ENCODE measurements at regions not wholly inside any gene's neighbourhood (a gene's known extent, or its start where the extent isn't known, plus 50 kb on each side); places are given as distances from the start of the nearest gene placed in this dataset.

GRCh38 chr6:163818719-163819118 is 404.2 kb downstream of the QKI start (continued):
- TF ChIP-seq RFXAP (CRISPR knock-in tag; IDR thresholded peaks at IDR 0.05; ENCODE audit: borderline replicate concordance) = no peak
- no peak for TF ChIP-seq HOXD1 (CRISPR knock-in tag; IDR thresholded peaks at IDR 0.05)
- no peak for TF ChIP-seq DDIT3 (CRISPR knock-in tag; IDR thresholded peaks at IDR 0.05)
- TF ChIP-seq JDP2 (CRISPR knock-in tag; IDR thresholded peaks at IDR 0.05; ENCODE audit: borderline replicate concordance) = no peak
- no peak for TF ChIP-seq ZNF605 (CRISPR knock-in tag; IDR thresholded peaks at IDR 0.05)
- TF ChIP-seq KDM2A (CRISPR knock-in tag; IDR thresholded peaks at IDR 0.05; ENCODE audit: borderline replicate concordance, low read depth) = no peak
- TF ChIP-seq YEATS2 (CRISPR knock-in tag; IDR thresholded peaks at IDR 0.05; ENCODE audit: borderline replicate concordance) = no peak

- Histone ChIP-seq H3K27me3 (ENCODE audit: control insufficient read depth in 1 of 2, insufficient read depth in 2 of 2, low read length in 2 of 2) (peaks cover 0 to 17% of the 10 kb centered on the region in 2 experiments; a peak in 2 of 5 replicates), H3K27ac (ENCODE audit: extremely low read length, insufficient read depth, low read length) (no peak overlapping the region), H3K9me3 (ENCODE audit: low read length) (no peaks in the 10 kb centered on the region), H3K4me1 (ENCODE audit: insufficient read depth, low read length) (no peaks in the 10 kb centered on the region), H3K9ac (ENCODE audit: insufficient read depth, low read depth, low read length) (no peak overlapping the region), H2AFZ (ENCODE audit: low read length) (no peak overlapping the region), H3K36me3 (replicated peaks in 1 of 2; ENCODE audit: control insufficient read depth in 1 of 2, insufficient read depth in 2 of 2, low read length in 2 of 2) (no peaks in the 10 kb centered on the region), H4K20me1 (ENCODE audit: insufficient read depth, low read length) (no peaks in the 10 kb centered on the region), H3K79me2 (ENCODE audit: insufficient read depth, low read length) (no peaks in the 10 kb centered on the region), H3K4me2 (ENCODE audit: low read depth, low read length) (no peak overlapping the region), H3K4me3 (replicated peaks in 1 of 3; ENCODE audit: insufficient read depth in 1 of 3, low read depth in 2 of 3, low read length in 3 of 3) (no peak overlapping the region)
- in situ Hi-C loops (cut with HindIII; ENCODE audit: extremely low pct_ligation_motif_present, low pct_unique_long_range_greater_than_20kb) = no loop called here
- no peak for DNase-seq (ENCODE audit: low spot score)
- no peak for FAIRE-seq
- TF ChIP-seq RBAK (CRISPR knock-in tag; IDR thresholded peaks at IDR 0.05) (no peak), FOXC1 (CRISPR knock-in tag; IDR thresholded peaks at IDR 0.05; ENCODE audit: borderline replicate concordance) (no peak), ELF4 (CRISPR knock-in tag; IDR thresholded peaks at IDR 0.05; ENCODE audit: borderline replicate concordance) (no peak), ZNF572 (CRISPR knock-in tag; IDR thresholded peaks at IDR 0.05) (no peak), GLMP (CRISPR knock-in tag; IDR thresholded peaks at IDR 0.05; ENCODE audit: borderline replicate concordance) (no peak), ZBTB26 (CRISPR knock-in tag; IDR thresholded peaks at IDR 0.05; ENCODE audit: borderline replicate concordance) (no peak), JUND (CRISPR knock-in tag; IDR thresholded peaks at IDR 0.05) (no peak), MEIS1 (CRISPR knock-in tag; IDR thresholded peaks at IDR 0.05; ENCODE audit: borderline replicate concordance) (no peak)
- no peak for ATAC-seq
- ChIA-PET CTCF (ENCODE audit: low intra/inter-chr PET ratio, low total read pairs) (no interaction called here), POLR2A (no interaction called here)
- 0% methylated on average over 2 of the region's 2 CpGs for WGBS (ENCODE audit: low lambda C conversion rate)
- intact Hi-C loops (cut with micrococcal nuclease; ENCODE audit: unreplicated experiment) = no loop called here
- BruUV-seq (replicated peaks) = no TSS peak
Measured at GRCh38 chr6:163816441-163816840, 401.9 kb downstream of the QKI start.

Data from HepG2 (cell line).